Gastroesophageal sphincter (tissue), 4 donors: ENCODE measurements at regions not wholly inside any gene's neighbourhood (a gene's known extent, or its start where the extent isn't known, plus 50 kb on each side); places are given as distances from the start of the nearest gene placed in this dataset.

Source experiments
- ATAC-seq: fragments of 150-250 bp; one replicate; pipeline ENCODE4 v1.9.1; 2016; ENCODE audit warnings: mild to moderate bottlenecking, moderate library complexity
- H3K27ac ChIP-seq, 4 donors: fragments of 200-600 bp; sonication (generic) in 3 of 4; 1 replicate in 3 of 4; 2 replicates in 1 of 4; pipeline ENCODE4 v1.5.1; 2016 to 2019
- H3K27me3 ChIP-seq: fragments of 200-600 bp; sonication (generic); one replicate; pipeline ENCODE4 v1.5.1; 2019
- H3K36me3 ChIP-seq, 2 donors: fragments of 200-600 bp; sonication (generic); one replicate each; pipeline ENCODE4 v1.5.1; 2019; ENCODE audit warnings: control low read depth in 1 of 2
- H3K4me1 ChIP-seq, 3 donors: fragments of 200-600 bp; sonication (generic); 1 replicate in 2 of 3; 2 replicates in 1 of 3; pipeline ENCODE4 v1.5.1; 2016 to 2019; ENCODE audit warnings: control low read depth in 2 of 3
- H3K4me3 ChIP-seq, 2 donors: fragments of 200-600 bp; sonication (generic); one replicate each; pipeline ENCODE4 v1.5.1; 2019; ENCODE audit warnings: mild to moderate bottlenecking in 1 of 2, moderate library complexity in 1 of 2
- H3K9me3 ChIP-seq, 3 donors: fragments of 200-600 bp; sonication (generic); one replicate each; pipeline ENCODE4 v1.5.1; 2017 to 2019; ENCODE audit warnings: control low read depth in 2 of 3
- EP300 ChIP-seq: sonication (generic); formaldehyde crosslinking; IDR thresholded peaks from one replicate; pipeline ENCODE4 v1.6.1; 2017; ENCODE audit warnings: antibody characterized with exemption, mild to moderate bottlenecking
- POLR2A ChIP-seq, 2 donors: fragments of 450-650 bp; IDR thresholded peaks; one replicate each; pipeline ENCODE4 v1.6.1; 2017; ENCODE audit warnings: antibody characterized with exemption in 2 of 2, mild to moderate bottlenecking in 2 of 2, moderate library complexity in 1 of 2
- POLR2AphosphoS5 ChIP-seq: sonication (generic); formaldehyde crosslinking; IDR thresholded peaks from one replicate; pipeline ENCODE4 v1.6.1; 2017; ENCODE audit warnings: antibody characterized with exemption
- WGBS, 2 donors: methylation state at CpG; one replicate each; pipeline ENCODE4 v1.1.5; 2018; ENCODE audit warnings: low coverage in 1 of 2; 5-methylcytosine and 5-hydroxymethylcytosine counted together
- TF ChIP-seq, protein P1 (sequence below), 4 experiments: fragments of 200-600 bp in 2 of 4; fragments of 450-650 bp in 2 of 4; sonication (generic) in 1 of 4; IDR thresholded peaks; one replicate each; pipeline ENCODE4 v1.5.1; 2017 to 2019; ENCODE audit warnings: antibody characterized with exemption in 4 of 4, mild to moderate bottlenecking in 2 of 4, moderate library complexity in 2 of 4

DNA sequence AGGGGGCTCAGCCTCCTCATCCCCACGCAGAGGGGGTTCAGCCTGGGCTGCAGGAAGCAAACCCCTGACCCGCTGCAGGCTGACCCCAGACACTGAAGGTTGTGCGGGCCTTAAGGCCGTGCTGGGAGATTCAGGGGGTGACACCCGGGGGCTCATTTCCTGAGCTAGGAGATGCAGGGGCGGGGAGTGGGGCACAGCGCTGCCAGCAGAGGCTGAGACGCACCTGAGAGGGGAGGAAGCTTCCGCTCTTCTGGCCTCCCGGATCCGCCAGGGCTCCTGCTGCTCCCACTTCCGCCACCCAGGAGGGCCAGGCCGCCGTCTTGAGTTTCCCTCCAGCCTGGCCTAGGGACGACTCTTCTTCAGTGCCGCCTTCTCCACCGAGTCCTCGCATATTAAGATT lies 173.2 kb upstream of the FOXF1 start:
- no peak overlapping the region for H3K4me3 ChIP-seq
- no peak for TF ChIP-seq EP300
- TF ChIP-seq POLR2AphosphoS5 = no peak
- TF ChIP-seq POLR2A (IDR thresholded peaks at IDR 0.05) = no peak
- ATAC-seq = no peak
- no peak overlapping the region for H3K27ac ChIP-seq
- no CpG with 5 or more reads among the region's 18 CpGs for WGBS, 2 donors
- no peaks in the 10 kb centered on the region for H3K27me3 ChIP-seq
- H3K4me1 ChIP-seq = peaks cover 0 to 19% (median under 1%) of the 10 kb centered on the region in 3 donors
- no peaks in the 10 kb centered on the region for H3K36me3 ChIP-seq
- no peaks in the 10 kb centered on the region for H3K9me3 ChIP-seq

DNA sequence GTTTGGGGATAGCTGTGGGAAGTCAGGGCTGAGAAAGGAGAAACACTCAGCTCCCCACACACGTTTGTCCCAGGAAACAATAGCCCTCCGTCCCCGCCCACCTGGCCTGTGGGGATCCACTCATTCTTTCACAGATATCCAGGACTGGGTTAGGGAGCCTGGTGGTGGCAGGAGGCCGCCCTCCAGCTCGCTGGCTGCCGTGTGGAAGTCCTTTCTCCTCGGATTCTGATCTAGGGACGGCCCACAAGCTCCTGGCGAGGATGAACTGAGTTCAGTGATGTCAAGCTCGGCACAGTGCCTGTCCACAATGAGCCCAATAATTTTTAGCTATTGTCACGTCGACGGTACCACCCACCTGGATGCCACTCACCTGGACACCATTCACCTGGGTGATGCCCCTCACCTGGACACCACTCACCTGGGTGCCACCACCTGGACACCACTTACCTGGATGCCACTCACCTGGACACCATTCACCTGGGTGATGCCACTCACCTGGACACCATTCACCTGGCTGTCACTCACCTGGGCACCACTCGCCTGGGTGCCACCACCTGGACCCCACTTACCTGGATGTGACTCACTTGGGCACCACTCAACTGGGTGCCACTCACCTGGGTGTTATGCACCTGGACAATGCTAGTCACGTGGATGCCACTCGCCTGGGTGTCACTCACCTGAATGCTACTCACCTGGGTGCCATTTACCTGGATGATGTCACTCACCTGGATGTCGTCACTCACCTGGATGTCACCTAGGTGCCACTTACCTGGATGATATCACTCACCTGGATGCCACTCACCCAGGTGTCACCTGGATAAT lies 172.5 kb upstream of the FOXF1 start:
- no peak overlapping the region for H3K4me3 ChIP-seq
- H3K27ac ChIP-seq = no peak overlapping the region
- H3K36me3 ChIP-seq = no peaks in the 10 kb centered on the region
- WGBS, 2 donors = 86 to 88% methylated on average over 4 to 5 of the region's 17 CpGs
- no peak for ATAC-seq
- H3K9me3 ChIP-seq = no peaks in the 10 kb centered on the region
- H3K27me3 ChIP-seq = no peaks in the 10 kb centered on the region
- TF ChIP-seq POLR2A (IDR thresholded peaks at IDR 0.05) (no peak), EP300 (no peak), POLR2AphosphoS5 (no peak)
- TF ChIP-seq, protein P1, sequence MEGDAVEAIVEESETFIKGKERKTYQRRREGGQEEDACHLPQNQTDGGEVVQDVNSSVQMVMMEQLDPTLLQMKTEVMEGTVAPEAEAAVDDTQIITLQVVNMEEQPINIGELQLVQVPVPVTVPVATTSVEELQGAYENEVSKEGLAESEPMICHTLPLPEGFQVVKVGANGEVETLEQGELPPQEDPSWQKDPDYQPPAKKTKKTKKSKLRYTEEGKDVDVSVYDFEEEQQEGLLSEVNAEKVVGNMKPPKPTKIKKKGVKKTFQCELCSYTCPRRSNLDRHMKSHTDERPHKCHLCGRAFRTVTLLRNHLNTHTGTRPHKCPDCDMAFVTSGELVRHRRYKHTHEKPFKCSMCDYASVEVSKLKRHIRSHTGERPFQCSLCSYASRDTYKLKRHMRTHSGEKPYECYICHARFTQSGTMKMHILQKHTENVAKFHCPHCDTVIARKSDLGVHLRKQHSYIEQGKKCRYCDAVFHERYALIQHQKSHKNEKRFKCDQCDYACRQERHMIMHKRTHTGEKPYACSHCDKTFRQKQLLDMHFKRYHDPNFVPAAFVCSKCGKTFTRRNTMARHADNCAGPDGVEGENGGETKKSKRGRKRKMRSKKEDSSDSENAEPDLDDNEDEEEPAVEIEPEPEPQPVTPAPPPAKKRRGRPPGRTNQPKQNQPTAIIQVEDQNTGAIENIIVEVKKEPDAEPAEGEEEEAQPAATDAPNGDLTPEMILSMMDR (IDR thresholded peaks at IDR 0.05) = no peak
- peaks cover 3 to 25% (median 7%) of the 10 kb centered on the region in 3 donors for H3K4me1 ChIP-seq

DNA sequence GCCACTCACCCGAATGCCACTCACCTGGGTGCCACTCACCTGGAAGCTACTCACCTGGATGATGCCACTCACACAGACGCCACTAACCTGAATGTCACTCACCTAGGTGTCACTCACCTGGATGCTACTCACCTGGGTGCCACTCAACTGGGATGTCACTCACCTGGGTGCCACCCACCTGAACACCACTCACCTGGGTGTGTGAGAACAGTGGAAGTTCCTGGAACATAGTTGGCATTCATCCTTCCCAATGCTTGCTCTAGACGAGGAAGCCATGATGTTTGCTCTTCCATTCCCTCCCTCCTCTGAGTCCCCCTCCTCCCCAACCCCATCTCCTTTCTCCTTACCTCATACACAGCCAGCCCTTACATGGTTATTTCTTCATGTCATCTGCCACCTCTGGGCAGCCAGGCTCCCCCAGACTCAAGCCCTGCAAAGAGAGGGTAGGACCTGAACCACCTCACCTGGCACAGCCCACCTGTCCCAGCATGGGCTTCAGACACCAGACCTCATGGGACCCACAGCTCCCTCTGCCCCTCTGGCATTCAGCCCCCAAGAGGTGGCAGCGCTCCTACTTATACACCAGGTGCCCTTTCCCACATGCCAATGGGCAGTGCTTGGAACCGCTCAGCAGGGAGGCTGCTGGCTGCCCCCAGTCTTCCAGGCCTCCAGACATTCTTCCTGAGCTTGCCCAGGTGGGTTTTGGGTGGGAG lies 171.8 kb upstream of the FOXF1 start:
- Histone ChIP-seq H3K4me1 (peaks cover 6 to 33% (median 7%) of the 10 kb centered on the region in 3 donors), H3K4me3 (no peak overlapping the region), H3K9me3 (no peaks in the 10 kb centered on the region), H3K27me3 (no peaks in the 10 kb centered on the region), H3K36me3 (no peaks in the 10 kb centered on the region), H3K27ac (no peak overlapping the region)
- no peak for TF ChIP-seq POLR2AphosphoS5
- TF ChIP-seq, protein P1 (IDR thresholded peaks at IDR 0.05) = no peak
- no peak for TF ChIP-seq EP300
- no peak for TF ChIP-seq POLR2A (IDR thresholded peaks at IDR 0.05)
- 50 to 90% methylated on average over 1 to 2 of the region's 5 CpGs for WGBS, 2 donors
- no peak for ATAC-seq

DNA sequence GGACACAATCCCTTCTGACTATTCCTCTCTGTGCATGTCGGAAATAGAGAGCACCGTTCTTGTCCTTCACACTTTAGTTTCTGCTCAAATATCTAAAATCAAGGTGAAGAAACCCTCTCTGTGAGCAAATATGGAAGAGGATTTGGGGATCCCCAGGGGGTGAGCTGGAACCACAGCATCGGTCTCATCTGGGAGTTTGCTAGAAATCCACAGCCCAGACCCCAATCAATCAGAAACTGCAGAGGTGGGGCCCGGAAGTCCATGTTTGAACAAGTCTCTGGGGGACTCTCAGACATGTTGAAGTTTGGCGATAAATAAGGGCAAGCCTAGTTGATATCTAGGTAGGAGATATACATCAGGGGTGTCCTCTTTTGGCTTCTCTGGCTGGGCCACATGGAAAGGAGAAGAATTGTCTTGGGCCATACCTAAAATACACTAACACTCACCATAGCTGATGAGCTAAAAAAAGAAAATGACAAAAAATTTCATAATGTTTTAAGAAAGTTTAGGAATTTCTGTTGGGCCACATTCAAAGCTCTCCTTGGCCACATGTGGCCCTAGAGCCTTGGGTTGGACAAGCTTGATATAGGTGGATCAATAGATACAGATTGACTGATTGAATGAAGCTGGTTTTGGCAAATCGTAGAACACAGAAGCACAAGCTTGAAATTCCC lies 168.0 kb upstream of the FOXF1 start:
- no peaks in the 10 kb centered on the region for H3K36me3 ChIP-seq
- no peak overlapping the region for H3K4me3 ChIP-seq
- no peak for ATAC-seq
- H3K4me1 ChIP-seq = peaks cover 10 to 49% (median 16%) of the 10 kb centered on the region in 3 donors
- TF ChIP-seq, protein P1 (IDR thresholded peaks at IDR 0.05) = no peak
- TF ChIP-seq POLR2A (IDR thresholded peaks at IDR 0.05) (no peak), EP300 (no peak), POLR2AphosphoS5 (no peak)
- no peaks in the 10 kb centered on the region for H3K27me3 ChIP-seq
- H3K9me3 ChIP-seq = no peaks in the 10 kb centered on the region
- peak overlapping the region; percentile 91 to 96 (median 93) for H3K27ac ChIP-seq
- WGBS, 2 donors = 88 to 97% methylated on average over 2 to 4 of the region's 6 CpGs
